ENCODE measurements at regions not wholly inside any gene's neighbourhood (a gene's known extent, or its start where the extent isn't known, plus 50 kb on each side); places are given as distances from the start of the nearest gene placed in this dataset.

- ATAC-seq (no peak), DNase-seq (no peak)
- Histone ChIP-seq H3K27me3 (ENCODE audit: insufficient read depth in 3 of 3, low read length in 2 of 3) (no peaks in the 10 kb centered on the region), H3K4me3 (no peak overlapping the region), H3K4me1 (no peaks in the 10 kb centered on the region), H3K9me3 (no peaks in the 10 kb centered on the region), H3K36me3 (ENCODE audit: insufficient read depth in 1 of 2, low read depth in 1 of 2) (no peaks in the 10 kb centered on the region), H3K27ac (no peak overlapping the region)
- WGBS, 3 donors = 60 to 67% (median 66%) methylated on average over 5 of the region's 5 CpGs
- no peak for TF ChIP-seq CTCF (IDR thresholded peaks at IDR 0.05)
- intact Hi-C loops (cut with DNase I) = no loop called here
Observed at GRCh38 chr4:173878701-173879100, 348.7 kb upstream of the HAND2 start.

- H3K27me3 ChIP-seq (ENCODE audit: insufficient read depth in 3 of 3, low read length in 2 of 3) = no peaks in the 10 kb centered on the region
- H3K9me3 ChIP-seq = no peaks in the 10 kb centered on the region
- no peak overlapping the region for H3K4me3 ChIP-seq
- no peak for TF ChIP-seq CTCF (IDR thresholded peaks at IDR 0.05)
- H3K27ac ChIP-seq = no peak overlapping the region
- no peaks in the 10 kb centered on the region for H3K4me1 ChIP-seq
- no peaks in the 10 kb centered on the region for H3K36me3 ChIP-seq (ENCODE audit: insufficient read depth in 1 of 2, low read depth in 1 of 2)
- DNase-seq (no peak), ATAC-seq (no peak)
- intact Hi-C loops (cut with DNase I) = no loop called here
Observed at GRCh38 chr4:173871643-173872042, 341.6 kb upstream of the HAND2 start.

- TF ChIP-seq CTCF (IDR thresholded peaks at IDR 0.05) = no peak
- ATAC-seq = no peak
Observed at GRCh38 chr4:173866322-173867026, 336.4 kb upstream of the HAND2 start.

GRCh38 chr4:173862754-173863153 lies 332.7 kb upstream of the HAND2 start:
- no peak for TF ChIP-seq CTCF (IDR thresholded peaks at IDR 0.05)
- Histone ChIP-seq H3K9me3 (no peaks in the 10 kb centered on the region), H3K36me3 (ENCODE audit: insufficient read depth in 1 of 2, low read depth in 1 of 2) (no peaks in the 10 kb centered on the region), H3K4me1 (no peaks in the 10 kb centered on the region), H3K27me3 (ENCODE audit: insufficient read depth in 3 of 3, low read length in 2 of 3) (no peaks in the 10 kb centered on the region), H3K4me3 (no peak overlapping the region), H3K27ac (no peak overlapping the region)
- intact Hi-C loops (cut with DNase I) = no loop called here
- DNase-seq (no peak), ATAC-seq (no peak)
- WGBS, 3 donors = 85 to 89% (median 85%) methylated on average over 3 of the region's 3 CpGs

More at GRCh38 chr4:173866322-173867026, 336.4 kb upstream of the HAND2 start:
- no peak for DNase-seq
- WGBS, 3 donors = 74 to 84% (median 80%) methylated on average over 3 of the region's 3 CpGs
- intact Hi-C loops (cut with DNase I) = no loop called here
- Histone ChIP-seq H3K9me3 (no peaks in the 10 kb centered on the region), H3K36me3 (ENCODE audit: insufficient read depth in 1 of 2, low read depth in 1 of 2) (no peaks in the 10 kb centered on the region), H3K27me3 (ENCODE audit: insufficient read depth in 3 of 3, low read length in 2 of 3) (no peaks in the 10 kb centered on the region), H3K4me1 (no peaks in the 10 kb centered on the region), H3K27ac (no peak overlapping the region), H3K4me3 (no peak overlapping the region)

GRCh38 chr4:173860094-173860493 lies 330.1 kb upstream of the HAND2 start:
- TF ChIP-seq CTCF (IDR thresholded peaks at IDR 0.05) = no peak
- intact Hi-C loops (cut with DNase I) = no loop called here
- Histone ChIP-seq H3K36me3 (ENCODE audit: insufficient read depth in 1 of 2, low read depth in 1 of 2) (no peaks in the 10 kb centered on the region), H3K9me3 (no peaks in the 10 kb centered on the region), H3K4me3 (no peak overlapping the region), H3K27me3 (ENCODE audit: insufficient read depth in 3 of 3, low read length in 2 of 3) (no peaks in the 10 kb centered on the region), H3K27ac (no peak overlapping the region), H3K4me1 (no peaks in the 10 kb centered on the region)
- DNase-seq (no peak), ATAC-seq (no peak)
- 64 to 69% (median 68%) methylated on average over 2 of the region's 2 CpGs for WGBS, 3 donors

Data from psoas muscle (tissue), 7 donors.